Inferior parietal cortex (tissue), 1 donor: ENCODE measurements at regions not wholly inside any gene's neighbourhood (a gene's known extent, or its start where the extent isn't known, plus 50 kb on each side); places are given as distances from the start of the nearest gene placed in this dataset.

Experiments used
- DNase-seq: peaks from one replicate; pipeline ENCODE4 v3.0.0-alpha.2; 2016; ENCODE audit errors: extremely low spot score

DNA sequence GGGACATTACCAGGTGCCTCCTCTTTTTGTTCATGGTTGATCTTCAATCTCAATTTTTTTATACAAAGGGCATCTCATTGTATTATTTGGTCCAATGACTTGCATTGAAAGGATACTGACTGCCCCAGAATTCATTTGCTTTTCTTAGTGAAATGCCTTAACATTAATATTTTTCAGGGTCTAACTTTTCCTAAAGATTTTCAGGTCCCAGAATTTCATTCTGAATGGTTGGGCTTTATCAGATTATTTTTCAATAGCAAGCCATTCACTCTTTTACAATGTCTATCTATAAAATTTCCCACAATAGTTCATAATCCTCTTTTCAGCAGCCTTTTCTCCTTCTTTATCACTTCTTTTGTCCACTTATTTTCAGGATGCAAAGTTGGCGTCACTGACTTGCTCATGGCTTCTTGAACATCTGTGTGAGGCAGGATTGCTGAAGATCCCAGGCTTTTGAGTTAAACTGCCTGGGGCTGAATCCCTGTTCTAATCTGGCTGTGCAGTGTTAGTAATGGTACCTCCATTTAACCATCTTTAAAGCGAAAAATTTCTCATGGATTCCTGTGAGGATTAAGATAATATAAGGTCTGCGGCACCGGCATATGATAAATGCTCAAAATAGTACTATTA is 131.7 kb upstream of the HDAC9 start:
- no peak for DNase-seq

DNA sequence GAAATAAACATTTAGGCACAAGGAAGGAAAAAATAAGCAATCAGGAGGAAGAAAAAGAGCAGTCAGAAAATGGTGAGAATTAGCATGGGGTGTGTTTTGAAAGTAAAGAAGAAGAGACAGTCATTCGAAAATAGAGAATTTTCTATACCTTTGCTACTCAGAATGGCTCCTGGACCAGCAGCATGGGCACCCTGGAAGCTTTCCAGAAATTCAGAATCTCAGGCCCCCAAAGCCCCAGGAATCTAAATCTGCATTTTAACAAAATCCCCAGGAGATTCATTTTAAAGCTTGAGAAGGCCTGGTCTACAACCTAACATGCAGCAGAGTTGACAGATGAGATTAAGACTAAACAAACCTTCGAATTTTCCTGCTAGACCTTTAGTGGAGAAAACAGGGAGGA is 131.2 kb upstream of the HDAC9 start:
- no peak for DNase-seq

DNA sequence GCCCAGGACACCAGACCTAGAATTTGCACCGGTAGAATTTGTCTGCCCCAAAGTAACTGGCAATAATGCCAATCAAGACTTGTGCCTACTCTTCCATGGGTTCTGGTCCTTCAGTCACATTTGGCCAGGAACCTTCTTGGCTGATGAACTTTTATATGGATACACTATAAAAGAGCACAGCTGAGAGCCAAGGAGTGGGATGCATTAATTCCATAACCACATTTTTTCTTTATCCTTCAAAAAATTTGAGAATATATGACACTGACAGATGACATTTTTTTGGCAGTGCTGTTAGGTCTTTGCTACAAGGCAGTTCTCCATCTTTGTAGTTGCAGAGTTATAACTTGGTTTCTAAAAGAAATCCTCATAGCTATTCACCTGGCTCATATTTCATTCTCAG is 129.2 kb upstream of the HDAC9 start:
- DNase-seq, result no peak

DNA sequence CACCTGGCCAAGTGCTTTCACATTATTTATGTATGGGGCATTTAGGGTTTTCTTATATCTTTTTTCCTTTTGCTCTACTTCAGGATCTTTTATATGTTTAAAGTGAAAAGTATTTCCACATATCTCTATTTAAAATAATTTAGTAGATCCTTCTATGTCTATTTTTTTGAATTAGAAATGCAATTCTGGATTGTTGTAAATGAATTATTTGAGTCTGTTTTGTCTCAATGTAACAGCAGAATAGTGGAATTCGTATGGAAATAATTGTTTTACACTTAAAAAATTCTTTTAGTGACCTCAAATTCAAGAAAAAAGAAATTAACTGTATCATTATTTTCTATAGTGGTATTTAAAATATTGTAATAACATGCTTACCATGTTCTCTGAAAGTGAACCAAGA is 126.5 kb upstream of the HDAC9 start:
- no peak for DNase-seq

DNA sequence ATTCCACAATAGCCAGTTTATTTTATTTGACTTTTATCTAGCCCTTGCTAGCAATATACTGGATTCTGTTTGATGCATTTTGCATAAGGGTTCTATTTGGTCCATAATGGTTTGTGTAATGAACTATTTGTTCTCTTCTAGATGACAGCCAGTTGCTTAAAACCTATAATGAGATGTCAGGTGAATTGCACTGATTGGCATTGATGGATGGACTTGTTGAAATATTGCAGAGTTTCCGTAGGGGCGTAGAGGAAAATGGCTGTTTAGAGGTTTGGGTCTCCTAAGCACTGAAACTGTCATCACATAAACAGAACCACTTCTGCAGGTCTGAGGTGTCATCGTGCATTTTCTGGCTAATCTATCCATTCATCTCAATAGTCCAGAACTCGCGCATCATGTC is 124.9 kb upstream of the HDAC9 start:
- no peak for DNase-seq

DNA sequence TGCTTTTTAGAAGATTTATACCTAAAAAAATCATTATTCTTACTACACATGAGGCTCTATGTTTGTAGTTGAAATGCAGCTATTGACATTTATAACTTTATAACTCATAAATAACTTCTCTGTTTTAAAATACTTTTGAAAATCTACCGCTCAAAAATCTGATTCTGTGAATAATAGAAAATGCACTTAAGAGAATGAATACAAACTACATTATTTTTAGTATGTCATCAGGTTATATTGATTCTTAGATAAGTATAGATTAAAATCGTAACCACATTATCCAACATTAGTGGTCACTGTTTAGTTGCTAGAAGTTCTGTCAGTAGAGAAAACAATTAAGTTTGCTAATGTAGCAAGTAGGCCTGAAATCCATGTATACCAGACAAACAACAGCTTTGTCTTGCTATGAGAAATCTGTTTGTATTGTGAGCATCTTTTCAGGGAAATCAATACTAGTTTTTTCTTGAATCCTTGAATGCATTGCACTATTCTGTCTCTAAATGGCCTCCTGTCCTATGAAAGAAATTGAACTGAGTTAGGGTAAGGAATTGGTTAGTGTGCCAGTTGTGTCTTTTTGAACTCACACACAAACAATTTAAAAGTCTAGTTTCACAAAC is 116.5 kb upstream of the HDAC9 start:
- no peak for DNase-seq

DNA sequence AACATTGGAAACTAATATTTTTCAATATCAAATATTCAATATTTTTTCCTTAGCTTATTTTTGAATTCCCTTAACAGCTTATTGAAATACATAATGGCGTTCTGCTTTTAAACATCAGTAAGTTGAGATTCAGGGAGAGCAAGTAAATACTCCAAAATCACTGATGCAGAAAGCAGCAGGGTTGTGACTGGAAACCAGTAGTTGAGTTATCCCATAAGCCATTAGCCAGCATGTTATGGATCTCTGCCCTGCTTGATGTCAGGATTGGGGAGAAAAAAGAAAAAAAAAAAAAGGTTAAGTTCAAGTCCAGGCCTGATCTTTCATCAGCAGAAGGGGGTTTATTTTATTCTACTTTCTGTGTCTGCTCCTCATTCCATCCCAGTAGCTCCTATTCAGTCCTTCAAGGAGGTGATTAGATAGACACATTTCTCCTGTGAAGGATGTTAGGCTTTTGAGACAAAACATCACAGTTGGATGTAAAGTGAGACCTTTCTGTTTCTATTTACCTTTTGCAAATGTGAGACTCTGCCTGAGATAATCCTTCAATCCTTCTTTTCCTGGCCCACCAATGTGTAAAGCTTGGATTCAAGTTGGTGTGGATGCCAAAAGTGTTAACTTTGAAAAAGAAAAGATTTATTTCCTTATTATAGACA is 110.9 kb upstream of the HDAC9 start:
- no peak for DNase-seq

DNA sequence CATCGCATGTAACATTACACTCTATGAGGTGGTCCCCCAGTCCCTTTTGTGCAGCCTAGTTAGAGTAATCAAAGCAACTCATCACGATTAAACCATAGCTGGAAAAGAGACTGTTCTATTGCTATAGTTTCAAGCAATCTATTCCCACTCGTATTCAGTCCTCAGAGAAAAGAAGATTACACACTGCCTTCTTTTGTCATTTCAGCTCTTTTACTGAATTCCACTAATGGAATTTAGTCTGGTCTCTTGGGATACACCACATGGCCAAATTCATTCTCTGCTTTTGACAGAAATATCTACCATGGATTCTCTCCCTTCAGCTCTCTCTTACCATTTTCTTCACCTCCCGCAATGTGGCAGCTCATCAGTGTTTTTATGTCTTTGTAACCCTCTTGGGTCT is 108.9 kb upstream of the HDAC9 start:
- DNase-seq, result no peak

DNA sequence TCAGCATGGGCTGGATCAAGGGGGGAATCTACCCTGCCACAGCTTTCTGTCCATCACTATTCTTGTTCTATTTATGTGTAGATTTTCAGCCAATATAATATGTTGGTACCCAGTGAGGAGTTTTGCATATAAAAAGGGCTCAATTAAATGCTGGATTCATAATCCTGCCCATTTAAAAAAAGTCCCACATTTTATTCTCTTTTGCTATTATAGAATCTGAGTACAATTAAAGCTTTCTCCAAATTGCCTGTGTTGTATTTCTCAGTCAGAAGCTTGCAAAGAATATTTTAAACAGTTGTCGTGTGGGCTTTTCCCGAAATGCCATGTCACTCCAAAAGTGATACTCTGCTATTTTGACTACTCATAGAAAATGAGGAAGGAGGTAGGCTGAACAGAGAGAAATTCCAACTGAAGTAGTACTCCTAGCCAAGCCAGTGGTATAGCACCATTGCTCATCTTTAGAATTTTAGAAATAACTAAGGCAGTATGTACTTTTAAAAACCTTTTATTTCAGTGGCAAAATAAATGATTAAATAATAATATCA is 108.3 kb upstream of the HDAC9 start:
- no peak for DNase-seq

DNA sequence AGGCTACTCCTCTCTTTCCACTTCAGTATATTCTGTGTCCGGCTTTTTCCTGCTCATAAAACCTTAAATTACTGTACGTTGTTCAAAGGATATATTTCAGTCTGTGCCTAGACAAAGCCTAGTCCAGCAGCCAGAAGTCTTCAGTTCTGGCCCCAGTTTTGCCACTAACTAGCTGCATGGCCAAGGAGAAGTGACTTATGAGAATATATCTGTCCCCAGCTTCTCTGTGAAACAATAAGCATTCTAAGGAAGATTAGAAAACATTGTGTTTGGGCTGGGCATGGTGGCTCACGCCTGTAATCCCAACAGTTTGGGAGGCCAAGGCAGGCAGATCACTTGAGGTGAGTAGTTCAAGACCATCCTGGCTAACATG is 105.0 kb upstream of the HDAC9 start:
- DNase-seq, result no peak

DNA sequence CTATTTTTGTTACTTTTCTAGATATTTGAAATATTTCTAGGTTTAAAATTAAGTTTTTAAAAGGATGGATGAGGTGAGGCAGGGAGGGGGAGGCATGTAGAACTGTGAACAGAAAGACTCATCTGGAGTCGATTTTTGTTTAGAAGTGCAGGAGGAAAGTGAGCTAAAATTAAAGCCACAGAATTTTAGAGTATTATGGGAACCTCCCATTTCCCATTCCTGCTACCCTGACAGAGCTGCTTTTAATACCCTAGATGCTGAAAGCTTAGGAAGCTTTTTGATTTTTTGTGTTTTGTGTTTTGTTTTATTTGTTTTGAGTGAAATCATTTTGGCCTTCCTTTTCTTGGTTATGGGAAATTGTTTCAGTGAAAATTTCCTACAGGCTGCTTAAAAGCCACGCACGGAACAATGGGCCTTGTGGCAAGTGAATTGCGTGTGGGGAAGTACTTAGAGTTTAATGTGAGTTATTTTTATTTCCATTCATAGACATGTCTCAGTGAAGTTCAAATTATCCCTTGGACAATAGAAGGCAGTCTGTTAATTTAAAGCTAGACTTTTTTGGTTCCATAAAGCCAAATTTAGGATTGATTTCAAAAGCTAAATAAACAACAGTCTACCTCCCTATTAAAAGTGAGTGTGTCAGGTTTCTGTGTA is 102.0 kb upstream of the HDAC9 start:
- no peak for DNase-seq

DNA sequence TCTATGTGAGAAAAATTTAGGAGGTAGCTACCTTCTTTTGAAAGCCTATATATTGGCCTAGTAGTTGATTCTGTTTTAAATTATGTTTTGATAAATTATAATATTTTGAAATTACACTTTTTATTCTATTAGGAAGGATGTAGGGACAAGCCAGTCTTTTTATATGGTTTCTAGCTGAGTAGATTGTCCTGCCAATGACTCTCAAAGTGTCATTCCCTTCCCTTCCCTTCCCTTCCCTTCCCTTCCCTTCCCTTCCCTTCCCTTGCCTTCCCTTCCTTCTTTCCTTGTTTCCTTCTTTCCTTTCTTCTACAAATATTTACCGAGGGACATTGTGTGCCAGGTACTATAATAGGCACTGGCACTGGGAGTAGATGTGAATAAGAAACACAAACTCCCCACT is 99.7 kb upstream of the HDAC9 start:
- no peak for DNase-seq

DNA sequence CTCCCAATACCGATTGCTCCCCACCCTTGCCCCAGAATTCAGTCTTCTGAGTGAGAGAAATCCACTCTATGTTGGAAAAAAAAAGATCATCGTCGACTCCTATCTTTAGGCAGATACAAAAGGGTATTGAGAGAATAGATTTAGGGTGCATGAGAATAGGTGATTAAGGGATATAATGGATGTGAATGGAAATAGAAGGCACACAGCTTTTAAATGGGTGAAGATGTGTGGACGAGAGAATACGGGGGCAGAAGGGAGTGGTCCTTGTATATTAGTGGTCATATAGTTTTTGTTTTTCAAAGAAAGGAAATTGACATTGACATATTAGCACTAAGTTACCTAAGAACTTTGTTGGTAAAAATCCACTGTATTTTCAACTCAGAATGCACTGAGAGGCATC is 98.6 kb upstream of the HDAC9 start:
- no peak for DNase-seq

DNA sequence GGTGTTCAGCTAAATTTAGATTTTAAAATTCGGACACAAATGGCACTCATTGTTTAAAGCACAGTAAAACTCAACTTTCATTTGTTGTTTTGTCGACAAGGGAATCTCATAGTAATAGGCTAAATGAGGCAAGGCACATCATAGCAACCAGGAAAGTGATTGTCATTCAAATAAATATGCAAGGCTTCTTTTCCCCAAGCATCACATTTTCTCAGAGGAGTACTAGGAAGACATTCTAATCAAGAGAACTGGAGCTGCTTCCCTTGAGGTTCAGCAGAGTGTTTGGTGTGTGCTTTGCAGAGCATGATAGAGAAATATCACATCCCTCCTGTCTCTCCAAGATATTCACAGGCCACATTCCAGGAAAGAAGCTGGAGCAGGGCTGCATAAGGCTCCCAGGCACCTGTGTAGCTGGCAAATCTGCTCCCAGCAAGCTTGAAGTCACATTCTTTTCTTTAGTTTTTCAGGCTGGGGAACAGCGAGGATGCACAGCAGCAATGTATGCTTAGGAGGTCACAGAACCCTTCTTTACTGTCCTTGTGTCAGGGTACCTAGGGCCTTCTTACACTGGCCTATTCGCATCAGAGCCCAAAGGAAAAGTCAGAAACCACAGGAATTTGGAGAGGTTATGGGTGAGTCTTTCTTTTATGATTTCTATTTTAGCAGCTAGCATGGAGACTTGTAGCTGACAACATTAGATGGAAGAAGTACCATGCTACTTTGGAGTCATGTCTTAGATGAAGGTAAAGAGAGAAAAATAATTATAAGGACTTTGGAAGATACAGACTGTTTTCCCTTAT is 95.9 kb upstream of the HDAC9 start:
- no peak for DNase-seq

DNA sequence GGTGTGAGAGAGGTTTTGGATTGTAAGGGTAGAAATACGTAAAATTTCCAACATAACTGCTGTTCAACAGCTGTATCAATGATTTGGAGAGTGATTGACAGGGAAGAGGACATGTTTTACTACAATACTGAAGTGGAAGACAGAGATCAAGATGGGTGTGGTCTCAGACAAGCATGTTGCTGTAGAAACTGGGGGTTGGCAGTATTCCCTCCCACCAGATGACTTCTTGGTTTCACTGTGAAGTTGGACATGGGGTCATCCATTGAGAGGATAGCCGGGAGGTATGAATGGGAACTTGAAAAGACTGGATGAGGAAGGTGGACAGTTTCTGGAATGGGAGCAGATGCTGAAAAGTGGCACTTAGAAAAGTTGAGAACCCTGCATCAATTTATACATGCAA is 95.3 kb upstream of the HDAC9 start:
- no peak for DNase-seq

DNA sequence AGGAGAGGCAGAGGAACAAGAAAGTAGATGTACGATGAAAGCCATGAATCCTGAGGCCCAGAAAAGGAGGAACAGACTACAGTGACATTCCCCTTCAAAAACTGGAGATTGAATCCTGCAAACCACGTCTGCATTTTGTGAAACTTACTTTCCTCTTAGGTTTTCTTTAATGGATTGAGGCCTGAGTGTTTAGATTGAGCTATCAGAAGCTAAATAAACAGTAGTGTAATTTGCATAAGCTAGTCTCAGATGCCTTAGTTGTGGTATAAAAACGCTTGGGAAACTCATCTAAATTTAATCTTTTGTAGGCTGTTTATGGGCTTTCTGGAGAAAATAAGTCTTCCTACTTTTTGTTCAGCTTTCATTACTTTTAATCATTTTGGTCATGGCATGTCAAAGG is 94.8 kb upstream of the HDAC9 start:
- no peak for DNase-seq

DNA sequence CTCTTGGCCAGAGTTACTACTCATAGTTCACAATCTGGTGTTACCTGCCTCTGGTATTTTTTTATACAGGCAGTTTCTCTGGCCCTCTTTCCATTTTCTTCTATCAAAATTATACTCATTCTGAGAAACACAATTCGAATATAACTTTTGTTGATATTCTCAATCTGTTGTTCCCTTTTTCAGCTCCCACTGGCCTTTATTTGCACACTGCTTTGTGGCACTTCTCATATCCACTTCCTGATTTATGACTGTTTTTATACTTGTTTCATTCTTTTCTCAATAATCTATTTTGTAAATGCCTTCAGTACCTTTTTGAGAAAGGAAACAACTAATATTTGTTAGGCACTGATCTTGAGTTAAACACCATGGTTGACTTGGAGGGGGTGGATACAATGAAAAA is 93.8 kb upstream of the HDAC9 start:
- DNase-seq, result no peak

DNA sequence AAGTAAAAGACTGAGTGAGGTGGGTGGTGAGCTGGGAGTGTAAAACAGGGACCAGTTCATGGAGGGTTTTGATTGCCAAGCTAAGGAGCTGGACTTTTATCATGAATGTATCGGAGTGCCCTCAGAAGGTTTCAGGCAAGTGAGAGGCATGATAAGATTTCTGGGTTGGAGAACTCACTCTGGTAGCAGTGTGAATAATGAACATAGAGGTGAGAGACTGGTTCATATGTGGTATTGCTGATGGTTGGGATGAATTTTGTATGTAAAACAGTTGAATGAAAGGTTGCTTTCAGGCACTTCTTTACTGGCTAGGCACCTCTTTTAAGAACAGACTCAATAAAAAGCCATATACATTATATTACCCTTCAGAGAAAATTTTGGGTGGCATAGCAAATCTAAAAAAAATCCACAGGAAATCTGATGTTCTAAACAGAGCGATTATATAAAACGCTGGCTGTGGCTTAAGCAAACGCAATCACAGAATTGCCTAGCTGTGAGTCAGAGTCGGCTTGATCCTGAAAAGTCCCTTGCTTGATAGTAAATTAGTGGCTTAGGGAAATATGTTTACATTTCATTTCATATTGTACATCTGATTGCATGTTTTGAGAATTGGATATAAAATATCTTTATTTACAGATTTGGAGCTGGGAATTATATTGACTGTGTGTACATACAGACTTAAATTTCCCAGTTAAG is 92.9 kb upstream of the HDAC9 start:
- DNase-seq, result no peak

DNA sequence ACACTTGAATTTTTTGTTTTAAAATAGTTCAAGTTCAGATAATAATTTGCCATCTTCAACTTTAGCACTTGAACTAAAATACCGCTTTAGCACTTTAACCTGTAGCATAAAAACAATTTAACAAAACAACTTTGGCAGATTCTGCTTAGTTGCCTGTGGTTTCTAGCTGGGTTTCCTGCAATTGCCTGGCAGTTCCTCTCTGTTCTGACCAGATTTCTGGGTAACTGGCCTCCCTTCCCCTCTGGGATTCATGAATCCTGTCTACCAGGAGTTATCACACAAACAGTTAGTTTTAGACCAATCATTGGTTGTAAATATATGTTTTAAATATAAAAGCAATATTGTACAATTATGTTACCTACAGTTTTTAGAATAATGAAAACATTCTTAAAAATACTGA is 89.8 kb upstream of the HDAC9 start:
- no peak for DNase-seq

DNA sequence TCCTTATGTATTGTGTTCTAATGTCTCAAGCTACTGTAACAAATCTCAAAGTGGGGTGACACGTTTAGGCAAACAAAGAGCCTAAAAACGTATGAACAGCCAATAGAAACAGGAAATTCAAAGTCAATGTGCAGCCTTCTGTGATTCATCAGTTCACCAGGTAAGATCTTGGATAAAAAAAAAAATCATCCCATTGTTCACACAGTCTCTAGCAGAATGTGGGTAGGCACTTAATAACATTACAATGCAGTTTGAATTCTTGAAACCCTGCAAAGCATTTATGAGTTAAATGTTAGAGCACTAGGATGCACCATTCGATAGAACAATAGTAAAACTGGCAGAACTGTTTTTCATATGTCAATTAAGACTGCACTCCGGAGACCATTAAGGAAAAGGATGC is 88.2 kb upstream of the HDAC9 start:
- no peak for DNase-seq

DNA sequence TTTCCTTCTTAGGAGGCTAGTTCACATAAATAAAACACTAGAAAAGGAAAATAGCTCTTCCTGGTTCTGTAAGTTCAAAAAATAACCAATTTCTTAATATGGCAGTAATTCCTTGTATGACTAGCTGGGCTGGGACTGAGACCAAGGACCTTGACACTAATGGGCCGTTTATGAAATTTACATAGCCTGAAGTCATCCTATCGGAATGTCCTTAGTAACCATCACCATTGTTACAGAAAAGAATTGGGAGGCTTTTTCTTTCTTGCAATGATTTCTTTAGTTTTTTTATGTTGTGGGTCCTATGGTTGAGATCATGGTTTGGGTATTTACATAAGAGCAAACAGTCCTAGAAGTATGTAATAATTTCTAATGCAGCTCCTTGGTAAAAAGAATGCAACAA is 87.1 kb upstream of the HDAC9 start:
- no peak for DNase-seq
